SU-DHL-6 (cell line): ENCODE measurements at regions not wholly inside any gene's neighbourhood (a gene's known extent, or its start where the extent isn't known, plus 50 kb on each side); places are given as distances from the start of the nearest gene placed in this dataset.

Experiments
- H2AFZ ChIP-seq: fragments of 200-600 bp; sonication (generic); 2 replicates; pipeline ENCODE4 v1.6.1; 2014; ENCODE audit warnings: low read depth, mild to moderate bottlenecking, moderate library complexity, mixed read lengths, antibody characterized with exemption, low read length; ENCODE audit not compliant: severe bottlenecking
- H3F3A ChIP-seq: fragments of 200-600 bp; shearing (Covaris generic); 2 replicates; pipeline ENCODE4 v1.6.0; 2016; ENCODE audit warnings: antibody characterized with exemption, mild to moderate bottlenecking; ENCODE audit not compliant: insufficient read depth
- H3K27ac ChIP-seq: fragments of 200-600 bp; sonication (generic); 2 replicates; pipeline ENCODE4 v1.5.1; 2016; ENCODE audit warnings: low read depth, mild to moderate bottlenecking, low read length, moderate library complexity, mixed read lengths
- H3K27me3 ChIP-seq: fragments of 200-600 bp; sonication (generic), shearing (Covaris generic); 2 replicates; pipeline ENCODE4 v1.6.0; 2014; ENCODE audit warnings: mild to moderate bottlenecking, low read length
- H3K36me3 ChIP-seq: fragments of 200-600 bp; sonication (generic); 2 replicates; pipeline ENCODE4 v1.6.1; 2014; ENCODE audit warnings: mild to moderate bottlenecking, low read length, mixed read lengths
- H3K4me2 ChIP-seq: fragments of 300-600, 200-600 bp; shearing (Covaris generic), sonication (generic); 2 replicates; pipeline ENCODE4 v1.6.0; 2014; ENCODE audit warnings: low read length, low read depth, mild to moderate bottlenecking; ENCODE audit not compliant: poor library complexity, severe bottlenecking
- H3K4me3 ChIP-seq: fragments of 200-600 bp; sonication (generic); 2 replicates; pipeline ENCODE4 v1.5.1; 2014; ENCODE audit warnings: antibody characterized with exemption, low read length, mild to moderate bottlenecking, mixed read lengths; ENCODE audit not compliant: insufficient read depth, poor library complexity, severe bottlenecking
- H3K79me2 ChIP-seq: fragments of 200-600 bp; sonication (generic); 2 replicates; pipeline ENCODE4 v1.6.1; 2014; ENCODE audit warnings: mild to moderate bottlenecking, low read length, moderate library complexity; ENCODE audit not compliant: insufficient read depth
- H3K9ac ChIP-seq: fragments of 200-600 bp; sonication (generic); 2 replicates; pipeline ENCODE4 v1.7.0; 2014; ENCODE audit warnings: mild to moderate bottlenecking, low read length
- H3K9me2 ChIP-seq: fragments of 200-600 bp; sonication (generic); replicated peaks from 2 replicates; pipeline ENCODE4 v1.6.1; 2014; ENCODE audit warnings: low read length; ENCODE audit not compliant: insufficient read depth
- H3K9me3 ChIP-seq: fragments of 200-600 bp; sonication (generic); 2 replicates; pipeline ENCODE4 v1.6.1; 2014; ENCODE audit warnings: low read length, mixed read lengths; ENCODE audit not compliant: insufficient read depth
- H4K20me1 ChIP-seq: fragments of 200-600 bp; sonication (generic); 2 replicates; pipeline ENCODE4 v1.6.1; 2014; ENCODE audit warnings: low read depth, mild to moderate bottlenecking, antibody characterized with exemption, low read length, moderate library complexity, mixed read lengths
- CTCF ChIP-seq: fragments of 200-600 bp; sonication (generic); IDR thresholded peaks from one replicate; pipeline ENCODE4 v1.5.1; 2017; ENCODE audit warnings: antibody characterized with exemption, mild to moderate bottlenecking, low read length, moderate library complexity; ENCODE audit not compliant: insufficient read depth, poor library complexity, severe bottlenecking
- EZH2phosphoT487 ChIP-seq: fragments of 200-600 bp; sonication (generic), shearing (Covaris generic); conservative IDR thresholded peaks from 2 replicates; pipeline ENCODE4 v1.6.1; 2018; ENCODE audit warnings: mild to moderate bottlenecking, antibody characterized with exemption, low read length, moderate library complexity, mixed read lengths

GRCh38 chr10:123380491-123381085 lies 226.4 kb downstream of the BUB3 start:
- H3K27ac ChIP-seq: no peak overlapping the region
- no peak overlapping the region for H3K4me2 ChIP-seq

GRCh38 chr10:123381224-123381623 lies 227.0 kb downstream of the BUB3 start:
- Histone ChIP-seq H4K20me1 (no peaks in the 10 kb centered on the region), H3K79me2 (no peaks in the 10 kb centered on the region), H3K9ac (no peak overlapping the region), H3F3A (no peaks in the 10 kb centered on the region), H3K27me3 (no peaks in the 10 kb centered on the region), H3K27ac (no peak overlapping the region), H3K9me2 (no peaks in the 10 kb centered on the region), H3K4me2 (no peak overlapping the region), H3K4me3 (no peak overlapping the region), H2AFZ (no peak overlapping the region), H3K9me3 (no peaks in the 10 kb centered on the region), H3K36me3 (no peaks in the 10 kb centered on the region)
- no peak for TF ChIP-seq CTCF
- no peak for TF ChIP-seq EZH2phosphoT487

More at GRCh38 chr10:123380491-123381085, 226.4 kb downstream of the BUB3 start:
- Histone ChIP-seq H3K4me3 (no peak overlapping the region), H2AFZ (no peak overlapping the region), H3K9ac (no peak overlapping the region), H4K20me1 (no peaks in the 10 kb centered on the region), H3K36me3 (no peaks in the 10 kb centered on the region), H3K9me2 (no peaks in the 10 kb centered on the region), H3K9me3 (no peaks in the 10 kb centered on the region), H3F3A (no peaks in the 10 kb centered on the region), H3K79me2 (no peaks in the 10 kb centered on the region), H3K27me3 (no peaks in the 10 kb centered on the region)
- no peak for TF ChIP-seq CTCF
- no peak for TF ChIP-seq EZH2phosphoT487

GRCh38 chr10:123382491-123382890 lies 228.3 kb downstream of the BUB3 start:
- H3K9me2 ChIP-seq: no peaks in the 10 kb centered on the region
- H3F3A ChIP-seq: no peaks in the 10 kb centered on the region
- H2AFZ ChIP-seq: no peak overlapping the region
- H3K36me3 ChIP-seq: no peaks in the 10 kb centered on the region
- H3K4me2 ChIP-seq: no peak overlapping the region
- H4K20me1 ChIP-seq: no peaks in the 10 kb centered on the region
- TF ChIP-seq CTCF (no peak), EZH2phosphoT487 (no peak)
- H3K4me3 ChIP-seq: no peak overlapping the region
- H3K9ac ChIP-seq: no peak overlapping the region
- no peaks in the 10 kb centered on the region for H3K27me3 ChIP-seq
- no peak overlapping the region for H3K27ac ChIP-seq
- H3K9me3 ChIP-seq: no peaks in the 10 kb centered on the region
- no peaks in the 10 kb centered on the region for H3K79me2 ChIP-seq
